Ureter (tissue), 1 donor: ENCODE measurements at regions not wholly inside any gene's neighbourhood (a gene's known extent, or its start where the extent isn't known, plus 50 kb on each side); places are given as distances from the start of the nearest gene placed in this dataset.
A peak's percentile ranks its signal among the peaks of the same experiment; 100 is the strongest.

Experiments used
- DNase-seq: peaks from one replicate; pipeline ENCODE4 v3.0.0-alpha.2; 2020; ENCODE audit warnings: low spot score
- donor health status: DM: yes; HTN: yes; CAD: no.

GRCh38 chr4:175947117-175947722 is 118.4 kb upstream of the WDR17 start:
- DNase-seq, result no peak

GRCh38 chr4:175951794-175952193 is 113.8 kb upstream of the WDR17 start:
- no peak for DNase-seq

DNA sequence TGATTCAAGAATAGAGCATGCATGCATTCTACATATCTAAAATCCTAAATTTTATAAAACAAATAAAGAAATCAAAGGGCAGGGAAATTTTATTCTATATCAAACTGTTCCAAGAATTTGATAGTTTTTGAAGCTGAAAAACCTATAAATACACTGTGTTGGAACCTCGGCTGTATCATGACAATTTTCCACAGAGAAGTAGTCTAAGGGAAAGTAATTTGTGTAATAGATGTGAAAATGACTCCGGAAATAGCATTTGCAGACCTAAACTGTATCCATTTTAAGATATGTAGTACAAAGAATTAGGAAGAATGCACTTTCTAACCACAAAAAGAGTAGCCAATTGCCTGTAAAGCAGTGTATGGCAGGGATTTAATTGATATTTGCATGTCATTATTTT is 112.5 kb upstream of the WDR17 start:
- no peak for DNase-seq

DNA sequence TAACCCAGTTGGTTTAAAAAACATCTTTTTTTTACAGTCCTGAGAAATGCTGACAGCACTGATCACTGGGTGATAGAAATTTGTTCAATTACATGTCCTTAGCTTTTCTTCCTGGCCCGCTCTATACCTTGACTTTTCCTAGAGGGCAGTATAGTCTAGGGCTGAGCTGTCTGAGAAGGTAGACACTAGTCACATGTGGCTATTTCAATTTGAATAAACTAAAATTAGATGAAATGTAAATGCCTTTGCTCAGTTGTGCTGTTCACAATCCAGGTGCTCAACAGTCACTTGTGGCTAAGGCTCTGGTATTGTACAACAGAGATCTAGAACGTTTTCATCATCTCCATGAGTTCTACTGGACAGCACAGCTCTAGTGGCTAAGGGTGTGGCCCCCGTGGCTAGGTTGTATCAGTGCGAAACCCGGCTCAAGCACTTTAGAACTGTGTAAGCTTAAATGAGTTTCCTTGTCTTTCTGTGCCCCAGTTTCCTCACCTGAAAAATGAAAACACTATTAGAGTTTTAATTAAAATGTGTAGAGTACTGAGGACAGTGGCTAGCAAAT is 111.6 kb upstream of the WDR17 start:
- DNase-seq, result no peak

DNA sequence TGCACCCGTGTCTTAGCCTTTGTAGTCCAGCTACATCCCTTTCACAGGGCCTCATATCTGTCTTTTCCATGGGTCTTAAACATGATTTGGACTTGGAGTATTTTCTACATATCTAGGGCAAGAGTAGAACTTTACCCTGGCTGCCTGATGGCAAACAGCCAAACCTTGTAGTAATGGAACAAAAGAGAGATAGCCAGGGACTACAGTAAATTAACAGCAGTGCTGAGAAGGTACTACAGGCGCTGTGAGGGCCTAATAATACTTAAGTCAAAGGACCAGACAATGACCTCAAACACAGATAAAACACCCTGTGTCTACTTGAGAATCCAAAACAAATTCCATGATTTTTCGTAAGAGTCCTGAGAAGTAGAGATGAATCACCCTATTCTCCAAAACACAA is 111.0 kb upstream of the WDR17 start:
- no peak for DNase-seq

GRCh38 chr4:175961604-175962003 is 104.0 kb upstream of the WDR17 start:
- DNase-seq, result no peak

GRCh38 chr4:175970072-175970471 is 95.6 kb upstream of the WDR17 start:
- DNase-seq, result no peak

- no peak for DNase-seq
Observed at GRCh38 chr4:175970724-175971123, 94.9 kb upstream of the WDR17 start.

DNA sequence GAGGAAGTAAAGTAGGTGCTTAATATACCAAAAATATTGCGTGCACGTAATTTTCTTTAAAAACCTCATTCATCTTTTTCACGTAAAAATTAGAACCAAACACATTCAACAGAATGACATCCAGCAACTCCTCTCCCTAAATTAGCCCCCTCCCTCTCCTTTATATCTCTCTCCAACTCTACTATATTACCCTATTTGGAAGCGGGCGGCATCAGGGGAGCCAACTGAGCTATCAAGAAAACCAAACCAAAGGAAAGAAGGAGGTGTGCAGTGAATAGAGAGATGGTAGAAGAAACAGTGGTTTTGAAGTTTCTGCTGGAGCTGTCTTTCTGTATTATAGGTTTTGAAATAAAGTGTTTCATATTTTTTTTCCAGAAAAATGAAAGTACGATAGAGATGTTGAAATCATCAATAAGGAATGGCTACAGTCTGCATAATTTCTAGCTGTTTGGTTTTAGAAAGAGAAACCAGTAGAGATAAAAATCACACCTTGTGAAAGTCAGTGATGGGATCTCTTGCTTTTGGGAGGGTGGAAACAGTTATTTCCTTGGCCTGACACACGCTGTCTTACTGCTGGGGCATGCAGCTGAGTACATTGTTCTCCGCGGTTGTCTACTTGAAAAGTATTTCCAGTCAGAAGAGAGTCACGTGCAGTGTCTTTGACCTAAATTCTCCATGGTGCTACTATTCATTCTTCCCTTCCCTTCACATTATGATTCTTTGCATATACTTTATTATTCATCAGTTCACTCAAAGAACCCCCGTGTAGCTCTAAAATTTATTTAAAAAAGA is 94.1 kb upstream of the WDR17 start:
- no peak for DNase-seq

DNA sequence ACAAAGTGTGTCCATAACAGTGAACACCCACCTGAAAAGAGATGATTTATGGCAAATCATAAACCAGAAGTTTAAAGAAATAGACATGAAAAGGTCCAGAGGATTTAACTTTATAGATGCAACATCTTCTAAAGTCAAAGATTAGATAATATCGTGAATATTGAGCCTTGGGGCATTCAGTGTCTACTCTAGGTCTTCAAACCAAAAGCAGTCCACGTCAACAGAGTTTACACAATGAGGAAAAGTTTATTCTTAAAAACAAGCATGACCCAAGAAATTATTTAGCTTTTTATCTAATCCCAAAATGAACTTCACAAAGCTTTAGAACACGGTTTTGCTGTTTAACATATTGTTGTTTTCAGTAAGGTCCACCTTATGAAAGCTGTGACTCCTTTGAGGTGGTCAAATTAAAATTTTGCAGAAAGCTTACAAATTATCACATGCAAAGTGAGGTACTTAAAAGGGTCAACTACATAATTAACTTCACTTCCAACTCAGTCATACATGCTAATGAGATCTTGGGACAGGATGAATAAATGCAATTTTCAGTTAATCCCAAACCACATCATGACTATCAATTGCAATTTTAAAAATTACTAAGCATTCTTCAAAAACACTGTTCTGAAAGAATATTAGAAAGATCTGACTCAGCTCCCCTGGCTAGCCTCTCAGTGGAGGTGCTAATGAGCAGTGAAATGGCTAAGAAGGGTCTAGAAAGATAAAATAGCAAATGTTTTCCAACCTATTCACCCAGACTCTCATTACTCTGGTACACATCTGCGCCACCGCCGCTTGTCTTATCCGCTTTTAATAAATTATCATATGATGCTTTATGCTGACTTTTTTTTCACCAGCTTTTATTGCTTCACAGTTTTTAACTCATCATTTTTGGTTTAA is 92.4 kb upstream of the WDR17 start:
- no peak for DNase-seq

GRCh38 chr4:175983636-175984035 is 82.0 kb upstream of the WDR17 start:
- DNase-seq, result no peak

DNA sequence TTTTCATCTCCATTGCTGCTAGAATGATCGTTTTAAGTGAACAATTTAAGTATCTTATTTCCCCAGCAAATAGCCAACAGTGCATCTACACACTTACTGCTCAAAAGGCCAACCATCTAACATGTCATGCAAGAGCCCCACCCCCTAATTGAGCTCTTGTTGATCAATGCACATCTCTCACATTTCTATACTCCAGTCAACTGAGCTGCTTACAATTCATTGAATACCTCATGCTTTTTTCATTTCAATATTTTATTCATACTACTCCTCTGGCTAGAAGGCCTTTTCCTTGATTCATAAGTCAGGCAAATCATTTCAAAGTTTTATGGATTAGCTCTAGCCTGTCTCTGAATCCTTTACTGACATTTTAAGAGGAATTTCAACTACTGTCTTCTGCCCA is 79.0 kb upstream of the WDR17 start:
- no peak for DNase-seq

- DNase-seq, result no peak
Observed at GRCh38 chr4:175988511-175988910, 77.1 kb upstream of the WDR17 start.

- DNase-seq, result no peak
Observed at GRCh38 chr4:175996206-175996605, 69.4 kb upstream of the WDR17 start.

GRCh38 chr4:175997291-175997690 is 68.3 kb upstream of the WDR17 start:
- no peak for DNase-seq

GRCh38 chr4:175998782-175999181 is 66.9 kb upstream of the WDR17 start:
- DNase-seq, result no peak

DNA sequence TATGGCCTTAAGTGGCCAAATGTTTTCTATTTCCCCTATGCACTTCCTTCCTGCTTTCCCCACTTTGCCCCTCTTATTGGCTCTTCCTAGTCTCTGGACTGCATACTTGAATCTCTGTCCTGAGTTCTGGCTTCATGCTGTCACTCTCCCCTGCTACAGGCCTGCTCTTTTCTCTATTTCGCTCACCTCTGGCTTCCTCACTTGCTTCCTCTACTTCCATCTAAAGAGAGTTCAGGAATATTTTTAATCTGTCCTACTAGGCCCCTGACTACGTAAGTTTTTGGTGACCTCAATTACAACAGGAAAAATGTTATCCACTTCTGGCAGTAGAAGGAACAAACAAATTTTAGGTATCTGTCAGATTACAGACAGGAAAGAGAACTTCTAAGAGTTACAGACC is 65.7 kb upstream of the WDR17 start:
- DNase-seq, result no peak

- DNase-seq, result peak; percentile 42
Observed at GRCh38 chr4:176001151-176002006, 64.3 kb upstream of the WDR17 start.

- peak; percentile 44 for DNase-seq
Observed at GRCh38 chr4:176002007-176002613, 63.5 kb upstream of the WDR17 start.

DNA sequence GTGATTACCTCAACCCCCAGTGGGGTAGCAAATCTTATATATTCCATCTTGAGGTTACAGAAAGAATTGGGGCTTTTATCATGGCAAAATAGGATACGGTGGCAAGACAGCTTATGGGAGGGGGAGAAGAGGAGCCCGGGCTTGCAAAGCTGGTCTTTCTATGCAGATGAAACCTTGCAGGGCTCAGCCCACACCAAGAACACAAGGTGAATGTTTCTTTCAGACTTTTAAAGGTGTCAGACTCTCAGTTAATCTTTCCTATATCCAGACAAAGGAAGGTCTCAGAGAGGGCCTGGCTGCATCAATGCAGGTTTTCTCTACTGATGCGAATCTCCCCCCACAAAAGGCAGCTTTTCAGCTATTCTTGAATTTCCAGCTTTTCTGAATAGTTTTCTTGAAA is 59.9 kb upstream of the WDR17 start:
- DNase-seq, result no peak

GRCh38 chr4:176009254-176009653 is 56.4 kb upstream of the WDR17 start:
- DNase-seq, result no peak
